Activated CD8-positive, alpha-beta T cell treated with anti-CD3 and anti-CD28 coated beads for 36 hours (primary cell): ENCODE measurements at regions not wholly inside any gene's neighbourhood (a gene's known extent, or its start where the extent isn't known, plus 50 kb on each side); places are given as distances from the start of the nearest gene placed in this dataset.

Experiments
- ATAC-seq: fragments of 200-7000 bp; cut with Tn5 transposase; one replicate; pipeline ENCODE4 v1.10.0; 2021; ENCODE audit warnings: mild to moderate bottlenecking, moderate library complexity
- CTCF ChIA-PET: fragments of 350-600 bp; sonication (Branson Sonifier 250); formaldehyde crosslinking; loops from one replicate; lab custom pipeline; 2021; ENCODE audit warnings: antibody characterized with exemption; lab: Charles Lee
- POLR2A ChIA-PET: fragments of 350-600 bp; sonication (Branson Sonifier 250); formaldehyde crosslinking; loops from one replicate; lab custom pipeline; 2021; ENCODE audit warnings: antibody characterized with exemption; lab: Charles Lee
- DNase-seq: peaks from one replicate; pipeline ENCODE4 v3.0.0-alpha.2; 2020
- H3K27ac Mint-ChIP-seq: one replicate; pipeline ENCODE4 v1.8.0; 2021; ENCODE audit warnings: mild to moderate bottlenecking, mixed read lengths
- H3K27me3 Mint-ChIP-seq: one replicate; pipeline ENCODE4 v1.8.0; 2021; ENCODE audit warnings: mixed read lengths
- H3K36me3 Mint-ChIP-seq: one replicate; pipeline ENCODE4 v1.8.0; 2021; ENCODE audit warnings: low read depth, mixed read lengths
- H3K4me1 Mint-ChIP-seq: one replicate; pipeline ENCODE4 v1.8.0; 2021; ENCODE audit warnings: low read depth, mixed read lengths
- H3K4me3 Mint-ChIP-seq: one replicate; pipeline ENCODE4 v1.8.0; 2021; ENCODE audit warnings: mild to moderate bottlenecking, moderate library complexity, mixed read lengths
- H3K9me3 Mint-ChIP-seq: one replicate; pipeline ENCODE4 v1.8.0; 2021; ENCODE audit warnings: mixed read lengths
- intact Hi-C: fragments of 100-400 bp; cut with micrococcal nuclease; formaldehyde crosslinking; loops from one replicate; pipeline ENCODE4 v1.10.0; 2022
- TF ChIP-seq, protein P1 (sequence below): fragments of 200-600 bp; IDR thresholded peaks from one replicate; pipeline ENCODE4 v1.8.0; 2022; ENCODE audit warnings: antibody characterized with exemption, mild to moderate bottlenecking

GRCh38 chr12:90181216-90181615 lies 472.6 kb upstream of the ATP2B1 start:
- POLR2A ChIA-PET: interaction anchor here (1.0 kb wide), 1 partner anchor 8 kb away, joined by 3 read pairs; no protein-coding TSS in a partner anchor
- no peak for DNase-seq
- Mint-ChIP-seq H3K27me3 (no peaks in the 10 kb centered on the region), H3K36me3 (no peaks in the 10 kb centered on the region), H3K27ac (no peak overlapping the region), H3K4me1 (no peaks in the 10 kb centered on the region), H3K9me3 (peaks cover 9% of the 10 kb centered on the region), H3K4me3 (no peak overlapping the region)
- intact Hi-C loops: no loop called here
- ATAC-seq: no peak
- TF ChIP-seq, protein P1, sequence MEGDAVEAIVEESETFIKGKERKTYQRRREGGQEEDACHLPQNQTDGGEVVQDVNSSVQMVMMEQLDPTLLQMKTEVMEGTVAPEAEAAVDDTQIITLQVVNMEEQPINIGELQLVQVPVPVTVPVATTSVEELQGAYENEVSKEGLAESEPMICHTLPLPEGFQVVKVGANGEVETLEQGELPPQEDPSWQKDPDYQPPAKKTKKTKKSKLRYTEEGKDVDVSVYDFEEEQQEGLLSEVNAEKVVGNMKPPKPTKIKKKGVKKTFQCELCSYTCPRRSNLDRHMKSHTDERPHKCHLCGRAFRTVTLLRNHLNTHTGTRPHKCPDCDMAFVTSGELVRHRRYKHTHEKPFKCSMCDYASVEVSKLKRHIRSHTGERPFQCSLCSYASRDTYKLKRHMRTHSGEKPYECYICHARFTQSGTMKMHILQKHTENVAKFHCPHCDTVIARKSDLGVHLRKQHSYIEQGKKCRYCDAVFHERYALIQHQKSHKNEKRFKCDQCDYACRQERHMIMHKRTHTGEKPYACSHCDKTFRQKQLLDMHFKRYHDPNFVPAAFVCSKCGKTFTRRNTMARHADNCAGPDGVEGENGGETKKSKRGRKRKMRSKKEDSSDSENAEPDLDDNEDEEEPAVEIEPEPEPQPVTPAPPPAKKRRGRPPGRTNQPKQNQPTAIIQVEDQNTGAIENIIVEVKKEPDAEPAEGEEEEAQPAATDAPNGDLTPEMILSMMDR: no peak
- CTCF ChIA-PET: no interaction called here

DNA sequence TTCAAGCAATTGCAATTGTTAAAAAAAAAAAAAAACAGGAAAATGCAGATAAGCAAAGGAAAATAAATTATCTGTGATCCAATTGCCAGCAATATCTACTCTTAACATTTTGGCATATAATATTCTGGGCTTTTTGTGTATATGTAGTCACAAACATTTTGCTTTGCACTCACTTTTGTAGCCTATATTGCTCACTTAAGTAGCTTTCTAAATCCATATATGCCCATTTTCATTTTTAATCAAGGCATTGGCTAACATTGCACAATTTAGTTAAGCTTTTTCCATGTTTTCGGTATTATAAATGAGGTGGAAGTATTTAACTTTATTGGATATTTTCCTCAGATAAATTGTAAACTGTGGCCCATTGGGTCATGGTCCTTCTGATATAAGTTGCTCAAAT lies 466.3 kb upstream of the ATP2B1 start:
- intact Hi-C loops: no loop called here
- POLR2A ChIA-PET: no interaction called here
- H3K9me3 Mint-ChIP-seq: no peaks in the 10 kb centered on the region
- DNase-seq (no peak), ATAC-seq (no peak)
- CTCF ChIA-PET: interaction anchor here (0.7 kb wide), 1 partner anchor 23 kb away, joined by 3 read pairs; no protein-coding TSS in a partner anchor
- H3K27ac Mint-ChIP-seq: no peak overlapping the region
- TF ChIP-seq, protein P1: no peak
- no peak overlapping the region for H3K4me3 Mint-ChIP-seq
- H3K27me3 Mint-ChIP-seq: no peaks in the 10 kb centered on the region
- H3K4me1 Mint-ChIP-seq: peaks cover 3% of the 10 kb centered on the region
- no peaks in the 10 kb centered on the region for H3K36me3 Mint-ChIP-seq

DNA sequence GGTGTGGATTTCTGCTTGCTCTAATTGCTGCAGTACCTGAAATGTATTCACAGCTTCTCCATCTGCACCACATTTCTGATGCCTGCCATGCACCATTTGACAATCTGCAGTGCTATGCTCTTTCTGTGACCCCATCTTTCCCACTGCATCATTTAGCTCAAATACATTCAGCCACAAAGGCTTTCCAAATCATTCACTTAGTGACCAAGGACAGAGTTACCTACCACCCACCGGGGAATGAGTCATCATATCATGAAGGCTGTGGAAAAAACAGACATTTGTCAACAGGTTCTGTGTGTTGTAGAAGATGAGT lies 465.5 kb upstream of the ATP2B1 start:
- POLR2A ChIA-PET: no interaction called here

GRCh38 chr12:90173499-90174197 lies 465.0 kb upstream of the ATP2B1 start:
- H3K9me3 Mint-ChIP-seq: no peaks in the 10 kb centered on the region
- ATAC-seq (no peak), DNase-seq (no peak)
- POLR2A ChIA-PET: no interaction called here
- H3K36me3 Mint-ChIP-seq: no peaks in the 10 kb centered on the region
- TF ChIP-seq, protein P1: no peak
- CTCF ChIA-PET: no interaction called here
- no peak overlapping the region for H3K27ac Mint-ChIP-seq
- H3K4me3 Mint-ChIP-seq: no peak overlapping the region
- no peaks in the 10 kb centered on the region for H3K27me3 Mint-ChIP-seq
- peaks cover 3% of the 10 kb centered on the region for H3K4me1 Mint-ChIP-seq
- intact Hi-C loops: no loop called here

More for the DNA sequence above, 465.5 kb upstream of the ATP2B1 start:
- Mint-ChIP-seq H3K4me1 (peaks cover 3% of the 10 kb centered on the region), H3K4me3 (no peak overlapping the region), H3K27me3 (no peaks in the 10 kb centered on the region), H3K9me3 (no peaks in the 10 kb centered on the region), H3K27ac (no peak overlapping the region), H3K36me3 (no peaks in the 10 kb centered on the region)
- DNase-seq (peak; percentile 21), ATAC-seq (peak; percentile 75)
- intact Hi-C loops: no loop called here
- TF ChIP-seq, protein P1: no peak
- CTCF ChIA-PET: interaction anchor here (0.7 kb wide), 1 partner anchor 24 kb away, joined by 3 read pairs; no protein-coding TSS in a partner anchor

GRCh38 chr12:90172524-90172923 lies 463.9 kb upstream of the ATP2B1 start:
- ChIA-PET POLR2A (interaction anchor here (0.6 kb wide), 1 partner anchor 8 kb away, joined by 3 read pairs; no protein-coding TSS in a partner anchor), CTCF (interaction anchor here (1.5 kb wide), 1 partner anchor 69 kb away, joined by 3 read pairs; no protein-coding TSS in a partner anchor)

More at GRCh38 chr12:90172524-90172923, 463.9 kb upstream of the ATP2B1 start:
- TF ChIP-seq, protein P1: no peak
- ATAC-seq: no peak
- no peaks in the 10 kb centered on the region for H3K9me3 Mint-ChIP-seq
- no peaks in the 10 kb centered on the region for H3K36me3 Mint-ChIP-seq
- peaks cover 3% of the 10 kb centered on the region for H3K4me1 Mint-ChIP-seq
- no peak overlapping the region for H3K27ac Mint-ChIP-seq
- no peak overlapping the region for H3K4me3 Mint-ChIP-seq
- no peaks in the 10 kb centered on the region for H3K27me3 Mint-ChIP-seq
- intact Hi-C loops: no loop called here
- no peak for DNase-seq
